Lung (tissue), 11 donors: ENCODE measurements at regions not wholly inside any gene's neighbourhood (a gene's known extent, or its start where the extent isn't known, plus 50 kb on each side); places are given as distances from the start of the nearest gene placed in this dataset.

Source experiments
- ATAC-seq: fragments of 200-7000 bp; cut with Tn5 transposase; one replicate; pipeline ENCODE4 v1.9.1; 2020; ENCODE audit warnings: moderate number of reproducible peaks; ENCODE audit not compliant: insufficient read depth, low FRiP score
- DNase-seq, 3 donors: peaks; one replicate each; pipeline ENCODE4 v3.0.0-alpha.2; 2013 to 2017
- H3K27ac ChIP-seq, 2 donors: one replicate each; pipeline ENCODE4 v1.5.1; 2013; ENCODE audit warnings: mild to moderate bottlenecking in 2 of 2, moderate library complexity in 2 of 2, control low read depth in 1 of 2, inconsistent platforms in 1 of 2, low read depth in 1 of 2, low read length in 1 of 2
- H3K27me3 ChIP-seq, 3 donors: one replicate each; pipeline ENCODE4 v1.5.1; 2013; ENCODE audit warnings: low read length in 2 of 3; ENCODE audit not compliant: control insufficient read depth in 3 of 3, insufficient read depth in 3 of 3
- H3K36me3 ChIP-seq, 4 donors: one replicate each; pipeline ENCODE4 v1.5.1; 2013; ENCODE audit warnings: low read length in 4 of 4, mild to moderate bottlenecking in 1 of 4, moderate library complexity in 1 of 4; ENCODE audit not compliant: control insufficient read depth in 4 of 4, insufficient read depth in 4 of 4
- H3K4me1 ChIP-seq, 5 donors: one replicate each; pipeline ENCODE4 v1.5.1; 2013; ENCODE audit warnings: low read length in 5 of 5, mild to moderate bottlenecking in 2 of 5, moderate library complexity in 1 of 5; ENCODE audit not compliant: control insufficient read depth in 5 of 5, insufficient read depth in 5 of 5
- H3K4me3 ChIP-seq: one replicate; pipeline ENCODE4 v1.5.1; 2013; ENCODE audit warnings: mild to moderate bottlenecking, control low read depth, moderate library complexity
- H3K9ac ChIP-seq, 2 donors: one replicate each; pipeline ENCODE4 v1.5.1; 2013; ENCODE audit warnings: low read length in 2 of 2, control low read depth in 1 of 2; ENCODE audit not compliant: insufficient read depth in 1 of 2
- H3K9me3 ChIP-seq, 4 donors: one replicate each; pipeline ENCODE4 v1.5.1; 2013; ENCODE audit warnings: low read length in 3 of 4, mild to moderate bottlenecking in 1 of 4, moderate library complexity in 1 of 4; ENCODE audit not compliant: control insufficient read depth in 4 of 4, insufficient read depth in 3 of 4
- CTCF ChIP-seq: IDR thresholded peaks from 2 replicates; pipeline ENCODE4 v1.5.1; 2012; ENCODE audit warnings: mild to moderate bottlenecking; ENCODE audit errors: control extremely low read depth, extremely low read depth
- WGBS, 2 donors: extraction: QIAGEN DNeasy Blood & Tissue Kit; methylation state at CpG; one replicate each; pipeline ENCODE4 v1.1.7; 2013; 5-methylcytosine and 5-hydroxymethylcytosine counted together
- donor health status: control.
- donor health status: control.
- donor health status: Bipolar disorder and iron deficiency.
- donor health status: healthy.
- donor health status: DM: yes; HTN: yes; CAD: no.

GRCh38 chr9:71519098-71519696 is 249.1 kb downstream of the CEMIP2 start:
- H3K4me3 ChIP-seq: no peak overlapping the region
- H3K4me1 ChIP-seq: peaks cover 0 to 6% (median 4%) of the 10 kb centered on the region in 5 donors
- DNase-seq: peak in 1 of 3 donors; percentile 8
- H3K9me3 ChIP-seq: no peaks in the 10 kb centered on the region
- H3K27ac ChIP-seq: no peak overlapping the region
- no peak for ATAC-seq
- TF ChIP-seq CTCF: no peak
- 21 to 42% methylated on average over 1 of the region's 1 CpG for WGBS, 2 donors
- H3K27me3 ChIP-seq: no peaks in the 10 kb centered on the region
- no peaks in the 10 kb centered on the region for H3K36me3 ChIP-seq
- no peak overlapping the region for H3K9ac ChIP-seq

- no peak overlapping the region for H3K27ac ChIP-seq
- H3K4me1 ChIP-seq: peaks cover 0 to 6% (median 4%) of the 10 kb centered on the region in 5 donors
- TF ChIP-seq CTCF: no peak
- WGBS, 2 donors: 74 to 77% methylated on average over 3 of the region's 3 CpGs
- ATAC-seq (no peak), DNase-seq (peak; percentile 14 to 85 (median 79))
- no peaks in the 10 kb centered on the region for H3K9me3 ChIP-seq
- no peaks in the 10 kb centered on the region for H3K27me3 ChIP-seq
- no peak overlapping the region for H3K4me3 ChIP-seq
- H3K36me3 ChIP-seq: no peaks in the 10 kb centered on the region
- H3K9ac ChIP-seq: no peak overlapping the region
Measured at GRCh38 chr9:71518045-71518827, 250.1 kb downstream of the CEMIP2 start.

- no peak for TF ChIP-seq CTCF
- H3K9me3 ChIP-seq: no peaks in the 10 kb centered on the region
- DNase-seq (peak in 2 of 3 donors; percentile 3 to 46), ATAC-seq (no peak)
- H3K27me3 ChIP-seq: no peaks in the 10 kb centered on the region
- no peak overlapping the region for H3K4me3 ChIP-seq
- 47 to 62% methylated on average over 1 of the region's 1 CpG for WGBS, 2 donors
- H3K9ac ChIP-seq: no peak overlapping the region
- peaks cover 0 to 6% (median 4%) of the 10 kb centered on the region in 5 donors for H3K4me1 ChIP-seq
- H3K27ac ChIP-seq: no peak overlapping the region
- no peaks in the 10 kb centered on the region for H3K36me3 ChIP-seq
Measured at GRCh38 chr9:71515626-71516025, 252.7 kb downstream of the CEMIP2 start.
